Stimulated activated CD4-positive, alpha-beta T cell treated with anti-CD3 and anti-CD28 coated beads, Interleukin-2, amount 100 ng/mL, for 48 hours (primary cell): ENCODE measurements at regions not wholly inside any gene's neighbourhood (a gene's known extent, or its start where the extent isn't known, plus 50 kb on each side); places are given as distances from the start of the nearest gene placed in this dataset.

Experiments used
- DNase-seq, 2 donors: peaks; one replicate each; pipeline ENCODE4 v3.0.0-alpha.2; 2020

- DNase-seq = no peak
Measured at GRCh38 chr10:113368666-113369364, 184.0 kb upstream of the HABP2 start.

- no peak for DNase-seq
Measured at GRCh38 chr10:113369365-113369694, 183.5 kb upstream of the HABP2 start.

- DNase-seq = no peak
Measured at GRCh38 chr10:113376428-113376827, 176.4 kb upstream of the HABP2 start.

- no peak for DNase-seq
Measured at GRCh38 chr10:113379091-113379490, 173.8 kb upstream of the HABP2 start.

GRCh38 chr10:113381416-113381815, 171.4 kb upstream of the HABP2 start:
- no peak for DNase-seq

- no peak for DNase-seq
Measured at GRCh38 chr10:113381981-113382509, 170.8 kb upstream of the HABP2 start.

GRCh38 chr10:113382691-113383090, 170.2 kb upstream of the HABP2 start:
- no peak for DNase-seq

GRCh38 chr10:113384181-113384580, 168.7 kb upstream of the HABP2 start:
- DNase-seq = no peak

- peak; percentile 31 to 33 for DNase-seq
Measured at GRCh38 chr10:113385021-113385999, 167.5 kb upstream of the HABP2 start.

- DNase-seq = no peak
Measured at GRCh38 chr10:113386005-113386404, 166.8 kb upstream of the HABP2 start.

GRCh38 chr10:113389969-113390368, 162.9 kb upstream of the HABP2 start:
- no peak for DNase-seq

- no peak for DNase-seq
Measured at GRCh38 chr10:113390896-113391295, 162.0 kb upstream of the HABP2 start.

GRCh38 chr10:113397047-113397446, 155.8 kb upstream of the HABP2 start:
- DNase-seq = no peak

- DNase-seq = no peak
Measured at GRCh38 chr10:113399065-113399464, 153.8 kb upstream of the HABP2 start.

- no peak for DNase-seq
Measured at GRCh38 chr10:113402602-113403001, 150.3 kb upstream of the HABP2 start.

GRCh38 chr10:113407218-113407617, 145.6 kb upstream of the HABP2 start:
- DNase-seq = no peak

GRCh38 chr10:113409175-113409574, 143.7 kb upstream of the HABP2 start:
- DNase-seq = no peak

- DNase-seq = no peak
Measured at GRCh38 chr10:113410618-113411017, 142.2 kb upstream of the HABP2 start.

GRCh38 chr10:113411456-113411855, 141.4 kb upstream of the HABP2 start:
- DNase-seq = no peak

GRCh38 chr10:113412161-113412560, 140.7 kb upstream of the HABP2 start:
- no peak for DNase-seq

GRCh38 chr10:113414543-113414942, 138.3 kb upstream of the HABP2 start:
- no peak for DNase-seq

- no peak for DNase-seq
Measured at GRCh38 chr10:113415246-113415645, 137.6 kb upstream of the HABP2 start.

GRCh38 chr10:113420057-113420732, 132.7 kb upstream of the HABP2 start:
- DNase-seq = no peak
